ENCODE measurements at regions not wholly inside any gene's neighbourhood (a gene's known extent, or its start where the extent isn't known, plus 50 kb on each side); places are given as distances from the start of the nearest gene placed in this dataset.

DNA sequence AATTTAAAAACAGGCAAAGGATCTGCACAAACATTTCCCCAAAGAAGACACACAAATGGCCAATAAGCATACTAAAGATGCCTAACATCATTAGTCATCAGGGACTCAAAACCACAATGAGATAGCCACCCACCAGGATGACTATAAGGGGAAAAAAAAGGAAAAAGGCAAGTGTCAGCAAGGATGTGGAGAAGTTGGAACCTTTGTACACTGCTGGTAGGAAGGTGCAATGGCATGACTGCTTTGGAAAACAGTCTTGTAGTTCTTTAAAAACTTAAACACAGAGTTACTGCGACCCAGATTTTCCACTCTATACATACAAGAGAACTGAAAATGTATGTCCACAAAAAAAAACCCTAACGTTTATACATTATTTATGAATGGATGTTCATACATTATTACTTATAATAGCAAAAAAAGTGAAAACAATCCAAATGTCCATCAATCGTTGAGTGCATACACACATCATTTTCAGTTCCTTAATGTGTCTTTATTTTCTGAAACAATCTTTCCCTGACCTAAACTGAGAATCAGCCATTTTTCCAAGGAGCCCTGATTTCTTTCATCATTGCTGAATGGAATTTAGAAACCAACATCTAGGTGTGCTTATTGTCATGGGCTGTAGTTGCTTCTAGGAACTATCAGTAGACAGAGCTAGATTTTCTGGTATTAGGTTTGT lies 64.7 kb upstream of the TLK1 start:
- no peak for DNase-seq

DNA sequence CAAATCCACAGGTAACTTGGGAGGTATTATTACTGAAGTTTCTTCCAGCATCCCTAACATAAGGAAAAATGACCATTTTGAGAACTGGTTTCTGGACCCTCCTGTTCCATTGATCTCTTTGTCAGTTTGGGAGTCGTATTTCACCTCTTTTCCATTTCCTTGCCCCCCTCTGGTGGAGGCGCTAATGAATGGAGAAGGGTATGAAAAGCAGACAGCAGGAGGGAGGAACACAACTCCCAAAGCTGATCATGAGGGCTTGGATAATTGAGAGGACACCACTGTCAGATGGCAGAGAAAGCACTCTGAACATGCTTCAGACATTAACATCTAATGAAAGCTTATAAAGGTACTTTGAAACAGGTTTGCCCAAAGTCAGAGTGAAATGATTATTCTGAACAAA lies 56.6 kb upstream of the TLK1 start:
- no peak for DNase-seq

DNA sequence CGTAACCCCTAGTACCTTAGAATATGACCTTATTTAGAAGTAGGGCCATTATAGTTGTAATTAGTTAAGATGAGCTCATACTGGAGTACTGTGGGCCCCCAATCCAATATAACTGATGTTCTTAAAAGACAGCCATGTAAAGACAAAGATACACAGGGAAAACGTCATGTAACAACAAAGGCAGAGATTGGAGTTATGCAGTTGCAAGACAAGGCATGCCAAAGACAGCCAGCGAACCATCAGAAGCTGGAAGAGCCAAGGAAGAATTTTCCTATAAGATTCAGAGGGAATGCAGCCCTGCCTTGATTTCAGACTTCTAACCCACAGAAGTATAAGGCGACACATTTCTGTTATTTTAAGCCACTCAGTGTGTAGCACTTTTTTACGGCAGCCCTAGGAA lies 55.9 kb upstream of the TLK1 start:
- DNase-seq: no peak

DNA sequence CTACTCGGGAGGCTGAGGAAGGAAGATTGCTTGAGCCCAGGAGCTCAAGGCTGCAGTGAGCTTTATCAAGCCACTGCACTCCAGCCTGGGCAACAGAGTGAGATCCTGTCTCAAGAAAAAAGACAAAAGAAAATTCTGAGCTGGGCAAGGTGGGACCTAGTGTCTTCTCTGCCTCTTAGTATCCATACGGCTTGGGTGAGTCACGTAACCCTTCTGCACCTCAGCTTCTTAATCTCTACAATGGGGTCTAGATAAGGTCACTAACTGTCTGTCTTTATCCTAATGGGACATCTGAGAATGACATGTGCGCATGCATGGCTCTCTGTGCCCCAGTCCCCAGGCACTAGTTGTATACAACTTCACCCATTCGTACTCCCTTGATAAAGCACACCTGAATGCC lies 53.4 kb upstream of the TLK1 start:
- no peak for DNase-seq

DNA sequence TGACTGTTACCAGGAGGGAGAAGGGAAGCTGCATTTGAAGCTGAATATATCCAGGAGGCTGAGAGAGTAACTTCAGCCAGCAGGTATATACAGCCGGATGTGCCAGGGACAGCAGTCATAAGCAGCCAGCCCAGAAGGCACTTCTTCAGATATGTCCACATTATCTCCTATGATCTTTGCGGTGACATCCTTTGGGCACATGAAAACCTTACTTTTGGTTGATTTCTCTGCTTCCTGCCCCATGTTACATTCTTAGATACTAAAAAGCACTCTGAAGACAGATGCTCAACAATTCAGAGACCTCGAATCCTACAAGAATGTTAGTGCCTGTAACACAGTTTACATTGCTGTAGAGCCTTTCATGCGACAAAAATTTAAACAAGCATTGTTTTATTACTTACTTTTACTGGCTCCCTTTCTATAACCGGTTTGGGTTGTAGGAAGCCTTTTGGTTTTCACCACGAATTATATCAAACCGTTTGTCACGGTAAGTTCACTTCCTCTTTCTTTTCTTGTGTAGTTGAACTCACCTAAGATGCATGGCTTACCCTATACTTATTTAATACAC lies 50.3 kb upstream of the TLK1 start:
- peak; percentile 58 for DNase-seq

Measured in CD4-positive, alpha-beta T cell treated with Interleukin-17A for 1 hour (primary cell).